ENCODE measurements at regions not wholly inside any gene's neighbourhood (a gene's known extent, or its start where the extent isn't known, plus 50 kb on each side); places are given as distances from the start of the nearest gene placed in this dataset.
"Not testable (repeated sequence)": the region's sequence is repeated elsewhere in the genome, so short reads cannot be mapped to it uniquely, and the experiment has no call there.

- ATAC-seq (no peak), DNase-seq (no peak)
- H3K27ac Mint-ChIP-seq, result no peak overlapping the region
- peaks cover 2% of the 10 kb centered on the region for H3K27me3 Mint-ChIP-seq
- H3K36me3 Mint-ChIP-seq (ENCODE audit: low read depth), result no peaks in the 10 kb centered on the region
- peaks cover 3% of the 10 kb centered on the region for H3K9me3 Mint-ChIP-seq
- no peaks in the 10 kb centered on the region for H3K4me1 Mint-ChIP-seq
- H3K4me3 Mint-ChIP-seq, result no peak overlapping the region
Observed at GRCh38 chr5:157983906-157984551, 125.1 kb upstream of the CLINT1 start.

DNA sequence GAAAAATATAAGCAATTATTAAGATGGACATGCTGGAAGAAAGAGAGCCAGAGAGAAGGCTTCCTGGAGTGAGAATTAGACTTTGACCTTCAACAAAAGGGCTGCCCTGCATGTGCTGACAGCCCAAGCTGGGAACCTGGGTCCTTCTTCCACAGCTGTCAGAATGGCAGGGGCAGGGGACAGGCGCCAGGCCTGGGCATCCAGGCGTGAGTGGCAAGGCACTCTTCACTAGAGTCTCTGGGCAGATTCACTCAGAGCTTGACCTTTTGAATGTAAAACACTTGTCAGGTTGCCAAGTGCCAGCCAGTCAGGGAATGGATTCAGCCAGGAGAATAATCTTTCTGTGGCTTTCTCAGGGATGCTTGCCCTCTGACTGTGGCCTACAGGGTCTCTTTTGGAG lies 119.1 kb upstream of the CLINT1 start:
- no peak for DNase-seq
- H3K27ac Mint-ChIP-seq, result no peak overlapping the region
- H3K36me3 Mint-ChIP-seq (ENCODE audit: low read depth), result no peaks in the 10 kb centered on the region
- peaks cover 8% of the 10 kb centered on the region for H3K27me3 Mint-ChIP-seq
- H3K9me3 Mint-ChIP-seq, result peaks cover 3% of the 10 kb centered on the region
- no peaks in the 10 kb centered on the region for H3K4me1 Mint-ChIP-seq
- no peak overlapping the region for H3K4me3 Mint-ChIP-seq
- ATAC-seq, result no peak

GRCh38 chr5:157976429-157976828 lies 117.5 kb upstream of the CLINT1 start:
- DNase-seq (no peak), ATAC-seq (no peak)
- Mint-ChIP-seq H3K27me3 (peaks cover 7% of the 10 kb centered on the region), H3K4me1 (no peaks in the 10 kb centered on the region), H3K27ac (no peak overlapping the region), H3K9me3 (no peaks in the 10 kb centered on the region), H3K4me3 (no peak overlapping the region), H3K36me3 (ENCODE audit: low read depth) (no peaks in the 10 kb centered on the region)

DNA sequence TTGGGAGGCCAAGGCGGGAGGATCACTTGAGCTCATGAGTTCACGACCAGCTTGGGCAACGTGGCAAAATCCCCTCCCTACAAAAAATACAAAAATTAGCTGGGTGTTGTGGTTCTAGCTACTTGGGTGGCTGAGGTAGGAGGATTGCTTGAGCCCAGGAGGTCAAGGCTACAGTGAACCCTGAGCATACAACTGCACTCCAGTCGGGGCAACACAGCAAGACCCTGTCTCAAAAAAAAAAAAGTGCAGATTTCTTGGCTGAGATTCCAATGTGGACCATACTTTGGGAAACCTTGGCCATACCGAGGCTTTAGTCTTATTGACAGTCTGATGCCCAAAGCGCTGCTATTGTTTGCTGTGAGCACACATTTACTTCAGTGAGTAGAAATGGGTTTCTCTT lies 113.6 kb upstream of the CLINT1 start:
- DNase-seq (no peak), ATAC-seq (no peak)
- Mint-ChIP-seq H3K36me3 (ENCODE audit: low read depth) (no peaks in the 10 kb centered on the region), H3K27ac (no peak overlapping the region), H3K4me1 (no peaks in the 10 kb centered on the region), H3K4me3 (no peak overlapping the region), H3K27me3 (peaks cover 7% of the 10 kb centered on the region), H3K9me3 (no peaks in the 10 kb centered on the region)

- no peak for DNase-seq
- Mint-ChIP-seq H3K9me3 (no peaks in the 10 kb centered on the region), H3K27me3 (peaks cover 7% of the 10 kb centered on the region), H3K4me1 (no peaks in the 10 kb centered on the region), H3K4me3 (no peak overlapping the region), H3K36me3 (ENCODE audit: low read depth) (no peaks in the 10 kb centered on the region), H3K27ac (no peak overlapping the region)
- ATAC-seq, result no peak
Observed at GRCh38 chr5:157971571-157972216, 112.7 kb upstream of the CLINT1 start.

GRCh38 chr5:157968570-157968969 lies 109.6 kb upstream of the CLINT1 start:
- H3K27ac Mint-ChIP-seq; H3K4me3 Mint-ChIP-seq; H3K36me3 Mint-ChIP-seq (ENCODE audit: low read depth); H3K27me3 Mint-ChIP-seq; H3K9me3 Mint-ChIP-seq; ATAC-seq; DNase-seq; H3K4me1 Mint-ChIP-seq: not testable (repeated sequence)

DNA sequence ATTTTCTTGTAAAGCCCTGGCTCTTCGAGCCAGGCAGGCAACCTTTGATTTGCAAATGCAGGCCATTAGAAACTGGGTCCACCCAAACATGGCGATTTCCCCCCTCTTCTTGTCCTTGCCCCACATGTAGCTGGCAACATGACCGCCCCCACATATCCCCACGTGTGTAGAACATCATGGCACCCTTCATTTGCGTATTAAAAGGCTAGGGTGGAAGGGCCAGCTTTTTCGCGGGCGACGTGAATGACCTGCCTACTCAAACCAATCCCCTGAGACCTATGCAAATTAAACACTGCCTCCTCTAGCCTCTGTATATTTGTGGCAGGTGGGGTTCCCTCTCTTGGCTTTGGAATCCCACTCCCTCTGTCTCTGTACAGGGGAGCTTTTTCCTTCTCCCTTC lies 107.0 kb upstream of the CLINT1 start:
- Mint-ChIP-seq H3K4me1 (no peaks in the 10 kb centered on the region), H3K27me3 (no peaks in the 10 kb centered on the region), H3K36me3 (ENCODE audit: low read depth) (no peaks in the 10 kb centered on the region), H3K27ac (no peak overlapping the region), H3K9me3 (no peaks in the 10 kb centered on the region), H3K4me3 (no peak overlapping the region)
- DNase-seq (no peak), ATAC-seq (no peak)

GRCh38 chr5:157965040-157965678 lies 106.2 kb upstream of the CLINT1 start:
- Mint-ChIP-seq H3K36me3 (ENCODE audit: low read depth) (no peaks in the 10 kb centered on the region), H3K27me3 (no peaks in the 10 kb centered on the region), H3K4me1 (no peaks in the 10 kb centered on the region), H3K9me3 (no peaks in the 10 kb centered on the region), H3K4me3 (no peak overlapping the region), H3K27ac (no peak overlapping the region)
- ATAC-seq (no peak), DNase-seq (no peak)

DNA sequence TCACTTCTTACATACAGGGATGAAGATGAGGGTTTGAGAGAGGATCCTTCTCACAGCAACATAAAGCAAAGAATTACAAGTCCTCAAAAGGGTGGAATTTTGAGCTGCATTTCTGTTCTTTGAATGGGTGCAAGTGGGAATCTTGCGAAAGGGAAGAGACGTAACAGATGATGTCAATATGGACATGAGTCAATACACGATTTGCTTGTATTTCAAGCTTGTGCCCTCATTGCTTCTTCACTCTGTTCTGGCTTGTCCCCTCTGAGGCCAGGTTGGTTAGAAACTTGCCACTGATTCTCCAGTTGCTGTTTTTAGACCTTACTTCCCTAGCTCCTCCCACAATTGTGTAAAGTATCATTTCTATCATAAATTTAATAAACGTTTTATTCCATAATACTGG lies 104.8 kb upstream of the CLINT1 start:
- Mint-ChIP-seq H3K4me3 (no peak overlapping the region), H3K36me3 (ENCODE audit: low read depth) (no peaks in the 10 kb centered on the region), H3K4me1 (no peaks in the 10 kb centered on the region), H3K9me3 (no peaks in the 10 kb centered on the region), H3K27me3 (no peaks in the 10 kb centered on the region), H3K27ac (no peak overlapping the region)
- ATAC-seq (no peak), DNase-seq (no peak)

DNA sequence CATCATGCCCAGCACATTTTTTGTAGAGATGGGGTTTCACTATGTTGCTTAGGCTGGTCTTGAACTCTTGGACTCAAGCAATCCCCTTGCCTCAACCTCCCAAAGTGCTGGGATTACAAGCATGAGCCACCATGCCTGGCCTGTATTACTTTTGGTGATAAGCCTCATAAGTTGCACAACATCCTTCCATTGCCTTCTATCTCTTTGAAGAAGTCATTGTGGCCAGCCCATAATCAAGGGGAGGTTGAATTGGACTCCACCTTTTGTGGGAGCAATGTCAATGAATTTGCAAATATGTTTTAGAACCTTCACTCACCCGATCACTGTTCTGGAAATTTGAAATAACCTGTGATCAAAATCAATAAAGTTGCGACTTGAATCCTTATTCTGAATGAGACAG lies 104.3 kb upstream of the CLINT1 start:
- no peak overlapping the region for H3K4me3 Mint-ChIP-seq
- DNase-seq, result no peak

DNA sequence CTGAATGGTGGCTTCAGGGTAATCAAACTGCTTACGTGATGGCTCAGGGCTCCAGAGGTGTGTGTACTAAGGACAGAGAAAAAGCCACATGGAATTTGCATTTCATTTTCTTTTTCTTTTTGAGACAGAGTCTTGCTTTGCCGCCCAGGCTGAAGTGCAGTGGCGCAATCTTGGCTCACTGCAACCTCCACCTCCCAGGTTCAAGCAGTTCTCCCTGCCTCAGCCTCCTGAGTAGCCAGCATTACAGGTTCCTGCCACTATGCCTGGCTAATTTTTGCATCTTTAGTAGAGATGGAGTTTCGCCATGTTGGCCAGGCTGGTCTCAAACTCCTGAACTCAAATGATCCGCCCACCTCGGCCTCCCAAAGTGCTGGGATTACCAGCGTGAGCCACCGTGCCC lies 103.7 kb upstream of the CLINT1 start:
- H3K9me3 Mint-ChIP-seq, H3K4me3 Mint-ChIP-seq: not testable (repeated sequence)

More for the DNA sequence above, 104.3 kb upstream of the CLINT1 start:
- Mint-ChIP-seq H3K27ac (no peak overlapping the region), H3K9me3 (no peaks in the 10 kb centered on the region), H3K4me1 (no peaks in the 10 kb centered on the region), H3K27me3 (no peaks in the 10 kb centered on the region), H3K36me3 (ENCODE audit: low read depth) (no peaks in the 10 kb centered on the region)
- ATAC-seq, result no peak

GRCh38 chr5:157961896-157962590 lies 103.1 kb upstream of the CLINT1 start:
- Mint-ChIP-seq H3K4me3 (no peak overlapping the region), H3K27ac (no peak overlapping the region), H3K27me3 (peaks cover 2% of the 10 kb centered on the region), H3K4me1 (no peaks in the 10 kb centered on the region), H3K36me3 (ENCODE audit: low read depth) (no peaks in the 10 kb centered on the region), H3K9me3 (no peaks in the 10 kb centered on the region)
- no peak for DNase-seq
- no peak for ATAC-seq

More for the DNA sequence above, 103.7 kb upstream of the CLINT1 start:
- not testable (repeated sequence) for H3K4me1 Mint-ChIP-seq; DNase-seq; H3K27me3 Mint-ChIP-seq; H3K27ac Mint-ChIP-seq; ATAC-seq; H3K36me3 Mint-ChIP-seq (ENCODE audit: low read depth)

GRCh38 chr5:157961176-157961575 lies 102.2 kb upstream of the CLINT1 start:
- Mint-ChIP-seq H3K27me3 (peaks cover 7% of the 10 kb centered on the region), H3K4me3 (no peak overlapping the region), H3K4me1 (peaks cover 2% of the 10 kb centered on the region), H3K36me3 (ENCODE audit: low read depth) (no peaks in the 10 kb centered on the region), H3K9me3 (no peaks in the 10 kb centered on the region), H3K27ac (no peak overlapping the region)
- no peak for ATAC-seq
- DNase-seq, result no peak

GRCh38 chr5:157959370-157959769 lies 100.4 kb upstream of the CLINT1 start:
- no peaks in the 10 kb centered on the region for H3K36me3 Mint-ChIP-seq (ENCODE audit: low read depth)
- no peak for ATAC-seq
- peaks cover 7% of the 10 kb centered on the region for H3K27me3 Mint-ChIP-seq
- no peak for DNase-seq
- no peak overlapping the region for H3K27ac Mint-ChIP-seq
- H3K4me1 Mint-ChIP-seq, result peaks cover 2% of the 10 kb centered on the region
- no peaks in the 10 kb centered on the region for H3K9me3 Mint-ChIP-seq
- no peak overlapping the region for H3K4me3 Mint-ChIP-seq
